GM10248 (cell line): ENCODE measurements at regions not wholly inside any gene's neighbourhood (a gene's known extent, or its start where the extent isn't known, plus 50 kb on each side); places are given as distances from the start of the nearest gene placed in this dataset.

ENCODE experiments used
- CTCF ChIA-PET: fragments of 300-600 bp; sonication (Branson Sonifier 250); formaldehyde crosslinking; extraction: SDS; loops from one replicate; lab custom pipeline; 2021; ENCODE audit warnings: antibody characterized with exemption; lab: Yijun Ruan, JAX
- POLR2A ChIA-PET: fragments of 350-650 bp; sonication (Branson Sonifier 250); formaldehyde crosslinking; extraction: SDS; loops from one replicate; lab custom pipeline; 2020; ENCODE audit warnings: antibody characterized with exemption; lab: Yijun Ruan, JAX
- DNase-seq: peaks from one replicate; pipeline ENCODE4 v3.0.0; 2012; ENCODE audit errors: extremely low spot score
- TF ChIP-seq, protein P1 (sequence below): IDR thresholded peaks from 2 replicates; pipeline ENCODE4 v1.5.1; 2012; ENCODE audit warnings: mild to moderate bottlenecking, low read depth; ENCODE audit errors: extremely low read depth, missing control alignments, control extremely low read depth

DNA sequence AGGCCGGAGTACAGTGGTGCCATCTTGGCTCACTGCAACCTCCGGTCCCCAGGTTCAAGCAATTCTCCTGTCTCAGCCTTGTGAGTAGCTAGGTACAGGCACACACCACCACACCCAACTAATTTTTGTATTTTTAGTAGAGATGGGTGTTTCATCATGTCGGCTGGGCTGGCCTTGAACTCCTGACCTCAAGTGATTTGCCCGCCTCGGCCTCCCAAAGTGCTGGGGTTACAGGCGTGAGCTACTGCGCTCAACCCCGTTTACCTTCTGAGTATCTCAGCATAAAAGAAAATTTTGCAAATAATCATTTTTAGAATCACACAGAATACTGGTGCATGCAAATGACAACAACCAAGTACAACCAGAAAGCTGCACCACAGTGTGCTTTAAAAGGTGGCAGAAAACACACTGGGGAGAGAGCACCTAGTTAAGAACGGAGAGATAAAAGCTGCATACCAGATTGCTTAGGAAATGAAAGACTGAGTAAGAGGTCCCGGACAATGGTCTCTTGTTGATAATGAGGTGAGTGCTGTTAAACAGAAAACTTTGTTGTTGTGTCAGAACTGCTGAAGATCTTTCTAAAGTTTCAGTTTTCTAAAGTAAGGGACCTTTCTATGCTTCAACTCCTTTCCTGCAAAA is 189.6 kb downstream of the ACTR3 start:
- TF ChIP-seq, protein P1, sequence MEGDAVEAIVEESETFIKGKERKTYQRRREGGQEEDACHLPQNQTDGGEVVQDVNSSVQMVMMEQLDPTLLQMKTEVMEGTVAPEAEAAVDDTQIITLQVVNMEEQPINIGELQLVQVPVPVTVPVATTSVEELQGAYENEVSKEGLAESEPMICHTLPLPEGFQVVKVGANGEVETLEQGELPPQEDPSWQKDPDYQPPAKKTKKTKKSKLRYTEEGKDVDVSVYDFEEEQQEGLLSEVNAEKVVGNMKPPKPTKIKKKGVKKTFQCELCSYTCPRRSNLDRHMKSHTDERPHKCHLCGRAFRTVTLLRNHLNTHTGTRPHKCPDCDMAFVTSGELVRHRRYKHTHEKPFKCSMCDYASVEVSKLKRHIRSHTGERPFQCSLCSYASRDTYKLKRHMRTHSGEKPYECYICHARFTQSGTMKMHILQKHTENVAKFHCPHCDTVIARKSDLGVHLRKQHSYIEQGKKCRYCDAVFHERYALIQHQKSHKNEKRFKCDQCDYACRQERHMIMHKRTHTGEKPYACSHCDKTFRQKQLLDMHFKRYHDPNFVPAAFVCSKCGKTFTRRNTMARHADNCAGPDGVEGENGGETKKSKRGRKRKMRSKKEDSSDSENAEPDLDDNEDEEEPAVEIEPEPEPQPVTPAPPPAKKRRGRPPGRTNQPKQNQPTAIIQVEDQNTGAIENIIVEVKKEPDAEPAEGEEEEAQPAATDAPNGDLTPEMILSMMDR, result no peak
- DNase-seq, result no peak
- CTCF ChIA-PET, result no interaction called here
- POLR2A ChIA-PET, result no interaction called here

DNA sequence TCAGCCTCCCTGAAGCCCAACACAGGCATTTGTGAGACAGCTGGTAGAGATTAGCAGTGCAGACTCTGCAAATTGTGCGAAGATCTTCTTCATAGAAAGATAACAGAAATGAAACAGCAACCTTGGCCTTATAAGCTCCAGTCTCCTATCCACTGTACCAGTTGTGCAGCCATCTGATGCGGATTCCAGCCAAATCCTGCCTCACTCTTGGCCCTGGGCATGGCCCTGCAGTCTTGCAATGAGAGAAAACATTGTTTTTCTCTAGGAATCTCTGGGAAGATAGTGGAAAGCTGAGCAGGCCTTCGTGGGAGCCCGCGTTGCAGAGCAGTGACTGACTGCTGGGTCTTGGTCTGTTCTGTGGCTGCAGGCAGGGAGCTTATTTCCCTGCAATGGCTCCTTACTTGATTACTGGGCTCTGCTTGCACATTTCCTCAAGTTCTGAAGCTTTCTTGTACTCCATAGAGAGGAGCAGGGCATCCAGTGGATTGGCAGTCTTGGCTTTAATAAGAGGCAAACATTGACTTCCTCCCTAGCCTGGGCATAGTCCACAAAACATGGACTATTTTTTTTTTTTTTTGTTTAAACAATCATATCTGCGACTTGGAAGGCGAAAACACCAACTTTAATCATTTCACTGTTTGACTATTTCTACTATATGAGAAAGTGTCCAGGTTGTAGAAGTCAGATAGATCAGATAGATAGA is 193.0 kb downstream of the ACTR3 start:
- ChIA-PET POLR2A (no interaction called here), CTCF (no interaction called here)
- TF ChIP-seq, protein P1, result no peak
- no peak for DNase-seq

DNA sequence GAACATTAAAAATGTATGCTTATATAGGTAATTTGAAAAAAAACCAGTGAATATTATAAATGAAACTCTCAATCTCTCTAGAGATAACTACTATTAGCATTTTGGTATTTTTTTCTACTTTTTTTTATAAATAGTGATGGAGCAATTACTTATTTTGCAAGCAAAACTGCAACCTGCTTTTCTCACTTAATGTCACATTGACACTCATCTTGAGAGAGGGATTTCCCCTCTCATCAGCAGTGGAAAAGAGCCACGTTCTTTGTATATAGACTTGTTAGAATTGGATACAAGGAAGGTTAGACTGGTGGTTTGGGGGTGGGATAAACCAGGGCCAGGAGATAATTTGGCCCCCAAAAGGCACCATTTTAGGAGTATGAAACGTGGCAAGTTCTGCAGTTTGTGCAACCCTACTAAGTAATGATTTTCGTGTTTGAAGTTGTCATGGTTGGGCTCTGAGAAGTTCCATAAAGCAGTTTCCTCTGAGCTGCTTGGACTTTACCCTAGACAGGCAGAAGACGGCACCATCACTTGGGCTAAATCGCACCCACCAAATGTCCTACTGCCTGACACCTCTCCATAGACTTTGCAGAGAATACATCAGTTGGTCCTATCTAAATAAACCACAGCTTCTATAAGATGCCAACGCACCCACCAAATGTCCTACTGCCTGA is 194.0 kb downstream of the ACTR3 start:
- POLR2A ChIA-PET, result no interaction called here
- TF ChIP-seq, protein P1, result no peak
- CTCF ChIA-PET, result no interaction called here
- no peak for DNase-seq

DNA sequence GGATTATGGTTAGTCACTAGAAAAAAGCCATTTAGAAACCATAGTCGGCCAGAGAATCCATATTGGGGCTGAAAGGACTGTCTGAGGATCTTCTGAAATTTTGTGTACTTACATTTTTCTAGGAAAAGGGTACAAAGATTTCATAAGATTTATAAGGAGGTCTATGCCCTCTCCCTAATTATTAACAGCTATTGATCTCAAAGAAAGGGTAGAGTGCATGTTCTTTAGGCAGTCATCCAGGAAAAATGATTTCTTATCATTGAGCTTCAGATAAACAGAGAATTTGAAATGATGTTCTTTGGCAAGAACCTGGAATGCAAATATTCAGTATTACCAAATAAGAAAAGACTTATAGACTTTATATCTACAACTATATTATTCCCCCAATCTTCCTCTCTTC is 195.3 kb downstream of the ACTR3 start:
- no peak for DNase-seq
- ChIA-PET CTCF (interaction anchor here (1.1 to 1.4 kb wide), 2 partner anchors 9 to 24 kb away, joined by 3 read pairs; no protein-coding TSS in a partner anchor), POLR2A (no interaction called here)
- TF ChIP-seq, protein P1, result no peak

DNA sequence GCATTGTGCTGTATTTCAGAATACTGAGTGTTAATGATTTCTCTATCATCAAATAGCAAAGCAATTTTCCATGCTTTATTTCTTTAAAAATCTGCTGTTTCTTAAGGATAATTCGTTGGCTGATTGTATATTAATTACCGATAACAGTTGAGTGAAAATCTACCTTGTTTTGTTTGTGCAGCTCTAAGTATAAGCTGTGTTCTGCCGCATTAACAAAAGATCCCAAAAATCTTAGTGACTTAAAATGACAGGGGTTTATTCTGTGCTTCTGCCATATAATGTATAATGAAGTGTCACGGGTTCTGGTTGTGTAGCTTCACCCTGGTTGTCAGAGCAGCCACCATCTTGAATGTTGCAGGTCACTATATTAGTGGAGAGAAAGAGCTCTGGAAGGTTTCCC is 196.1 kb downstream of the ACTR3 start:
- TF ChIP-seq, protein P1, result no peak
- POLR2A ChIA-PET, result no interaction called here
- CTCF ChIA-PET, result interaction anchor here (1.1 to 1.4 kb wide), 2 partner anchors 9 to 23 kb away, joined by 3 read pairs; no protein-coding TSS in a partner anchor
- no peak for DNase-seq

DNA sequence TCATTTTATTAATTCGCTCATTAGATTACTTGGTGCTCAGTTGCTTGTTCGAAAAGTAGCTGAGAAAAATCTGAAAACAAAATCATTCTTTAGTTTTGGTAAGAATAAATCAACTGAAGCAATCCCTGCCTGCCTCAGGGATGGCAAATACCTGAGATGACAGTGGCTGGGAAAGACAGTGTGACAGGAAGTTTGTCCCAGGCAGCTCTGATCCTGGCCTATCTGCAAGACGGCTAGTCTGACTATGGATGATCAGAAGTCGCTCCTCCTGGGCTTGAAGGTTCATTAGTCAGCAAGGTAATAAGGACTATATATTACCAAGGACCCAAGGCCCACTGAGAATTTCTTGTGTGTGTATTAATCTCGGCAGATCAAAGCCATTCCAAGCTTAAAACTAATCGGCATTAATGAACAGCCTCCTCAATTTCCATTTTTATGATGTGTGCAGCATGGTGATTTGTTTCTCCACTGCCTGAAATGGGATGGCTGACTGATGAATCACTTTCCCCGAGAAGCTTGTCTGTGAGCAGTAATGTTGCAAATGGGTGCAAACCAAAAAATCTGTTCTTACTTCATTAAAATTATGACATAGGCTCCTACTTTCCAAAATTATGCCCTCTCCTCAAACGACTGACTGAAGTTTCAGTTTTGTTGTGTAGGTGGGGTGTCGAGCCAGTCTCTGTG is 199.9 kb downstream of the ACTR3 start:
- TF ChIP-seq, protein P1, result no peak
- CTCF ChIA-PET, result no interaction called here
- DNase-seq, result no peak
- POLR2A ChIA-PET, result no interaction called here
